Fibroblast of pulmonary artery (primary cell): ENCODE measurements at regions not wholly inside any gene's neighbourhood (a gene's known extent, or its start where the extent isn't known, plus 50 kb on each side); places are given as distances from the start of the nearest gene placed in this dataset.

ENCODE experiments used
- DNase-seq: peaks from one replicate; pipeline ENCODE4 v3.0.0-alpha.2; 2010; ENCODE audit warnings: low read depth
- H3K4me3 ChIP-seq: replicated peaks from 2 replicates; pipeline ENCODE4 v1.5.1; 2011; ENCODE audit warnings: low read depth, mild to moderate bottlenecking, control low read depth, low read length, moderate library complexity
- TF ChIP-seq, protein P1 (sequence below): IDR thresholded peaks from 2 replicates; pipeline ENCODE4 v1.5.1; 2011; ENCODE audit warnings: mild to moderate bottlenecking, control low read depth, low read length, inconsistent platforms; ENCODE audit errors: missing control alignments

GRCh38 chr12:17592472-17592871 is 497.5 kb downstream of the RERGL start:
- no peak overlapping the region for H3K4me3 ChIP-seq
- DNase-seq: no peak
- TF ChIP-seq, protein P1, sequence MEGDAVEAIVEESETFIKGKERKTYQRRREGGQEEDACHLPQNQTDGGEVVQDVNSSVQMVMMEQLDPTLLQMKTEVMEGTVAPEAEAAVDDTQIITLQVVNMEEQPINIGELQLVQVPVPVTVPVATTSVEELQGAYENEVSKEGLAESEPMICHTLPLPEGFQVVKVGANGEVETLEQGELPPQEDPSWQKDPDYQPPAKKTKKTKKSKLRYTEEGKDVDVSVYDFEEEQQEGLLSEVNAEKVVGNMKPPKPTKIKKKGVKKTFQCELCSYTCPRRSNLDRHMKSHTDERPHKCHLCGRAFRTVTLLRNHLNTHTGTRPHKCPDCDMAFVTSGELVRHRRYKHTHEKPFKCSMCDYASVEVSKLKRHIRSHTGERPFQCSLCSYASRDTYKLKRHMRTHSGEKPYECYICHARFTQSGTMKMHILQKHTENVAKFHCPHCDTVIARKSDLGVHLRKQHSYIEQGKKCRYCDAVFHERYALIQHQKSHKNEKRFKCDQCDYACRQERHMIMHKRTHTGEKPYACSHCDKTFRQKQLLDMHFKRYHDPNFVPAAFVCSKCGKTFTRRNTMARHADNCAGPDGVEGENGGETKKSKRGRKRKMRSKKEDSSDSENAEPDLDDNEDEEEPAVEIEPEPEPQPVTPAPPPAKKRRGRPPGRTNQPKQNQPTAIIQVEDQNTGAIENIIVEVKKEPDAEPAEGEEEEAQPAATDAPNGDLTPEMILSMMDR: no peak

GRCh38 chr12:17591005-17591681 is 498.9 kb downstream of the RERGL start:
- H3K4me3 ChIP-seq: no peak overlapping the region
- no peak for DNase-seq
- TF ChIP-seq, protein P1: no peak

- TF ChIP-seq, protein P1: no peak
- H3K4me3 ChIP-seq: no peak overlapping the region
- DNase-seq: no peak
Measured at GRCh38 chr12:17588968-17589367, 501.0 kb downstream of the RERGL start.

- DNase-seq: no peak
- TF ChIP-seq, protein P1: no peak
- H3K4me3 ChIP-seq: no peak overlapping the region
Measured at GRCh38 chr12:17579205-17580026, 510.6 kb downstream of the RERGL start.

DNA sequence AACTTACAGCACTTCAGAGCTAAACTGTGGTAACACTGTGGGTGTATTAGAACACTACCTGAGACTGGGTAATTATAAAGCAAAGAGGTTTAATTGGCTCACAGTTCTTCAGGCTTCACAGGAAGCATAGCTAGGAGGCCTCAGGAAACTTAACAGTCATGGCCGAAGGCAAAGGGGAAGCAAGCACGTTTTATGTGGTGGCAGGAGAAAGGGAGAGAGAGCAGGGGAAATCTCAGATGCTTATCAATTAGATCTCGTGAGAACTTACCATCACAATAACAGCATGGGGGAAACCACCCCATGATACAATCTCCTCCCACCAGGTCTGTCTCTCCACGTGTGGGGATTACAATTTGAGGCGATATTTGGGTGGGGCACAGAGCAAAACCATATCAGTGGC is 512.6 kb downstream of the RERGL start:
- TF ChIP-seq, protein P1: no peak
- H3K4me3 ChIP-seq: no peak overlapping the region
- no peak for DNase-seq

- TF ChIP-seq, protein P1: no peak
- no peak overlapping the region for H3K4me3 ChIP-seq
- no peak for DNase-seq
Measured at GRCh38 chr12:17572250-17572649, 517.7 kb downstream of the RERGL start.
